ENCODE measurements at regions not wholly inside any gene's neighbourhood (a gene's known extent, or its start where the extent isn't known, plus 50 kb on each side); places are given as distances from the start of the nearest gene placed in this dataset.

GRCh38 chr13:21785990-21786389 is 115.1 kb downstream of the FGF9 start (continued):
- TF ChIP-seq CTCF (conservative IDR thresholded peaks at IDR 0.05; ENCODE audit: low read depth in 2 of 2): no peak

GRCh38 chr13:21796066-21796465 is 125.2 kb downstream of the FGF9 start:
- Histone ChIP-seq H3K27me3 (ENCODE audit: insufficient read depth) (no peaks in the 10 kb centered on the region), H3K4me3 (no peak overlapping the region), H3F3A (replicated peaks; ENCODE audit: low read depth) (no peaks in the 10 kb centered on the region), H2AFZ (no peak overlapping the region), H3K4me2 (no peak overlapping the region), H3K4me1 (ENCODE audit: insufficient read depth) (no peaks in the 10 kb centered on the region), H3K79me2 (replicated peaks; ENCODE audit: insufficient read depth) (no peaks in the 10 kb centered on the region), H3K36me3 (ENCODE audit: insufficient read depth) (no peaks in the 10 kb centered on the region), H4K20me1 (replicated peaks; ENCODE audit: insufficient read depth) (no peaks in the 10 kb centered on the region), H3K27ac (ENCODE audit: low read depth) (no peak overlapping the region), H3K9me2 (ENCODE audit: insufficient read depth) (0 out of 2 replicates have a peak, but pooled peaks cover under 1% of the 10 kb centered on the region)
- no peaks in the 10 kb centered on the region for H3K4me1 Mint-ChIP-seq
- ATAC-seq (no peak), DNase-seq (ENCODE audit: low spot score) (no peak)
- peaks cover 2% of the 10 kb centered on the region for H3K27me3 Mint-ChIP-seq (ENCODE audit: insufficient read depth, low read depth, poor library complexity)
- no peak overlapping the region for H3K4me3 Mint-ChIP-seq
- no peak overlapping the region for H3K27ac Mint-ChIP-seq
- TF ChIP-seq EZH2phosphoT487 (IDR thresholded peaks at IDR 0.05; ENCODE audit: unreplicated experiment) (no peak), ZNF114 (CRISPR knock-in tag; IDR thresholded peaks at IDR 0.05) (no peak), NANOG (IDR thresholded peaks at IDR 0.05; ENCODE audit: borderline replicate concordance) (no peak), ZNF462 (CRISPR knock-in tag; IDR thresholded peaks at IDR 0.05) (no peak)
- no peaks in the 10 kb centered on the region; the same call in 2 of the 3 replicates for H3K9me3 Mint-ChIP-seq
- H3K36me3 Mint-ChIP-seq (ENCODE audit: low read depth): no peaks in the 10 kb centered on the region; the same call in 2 of the 3 replicates

Data from GM23338 (cell line).